Effector CD8-positive, alpha-beta T cell (primary cell): ENCODE measurements at regions not wholly inside any gene's neighbourhood (a gene's known extent, or its start where the extent isn't known, plus 50 kb on each side); places are given as distances from the start of the nearest gene placed in this dataset.

Experiments used
- DNase-seq: peaks from one replicate; lab custom pipeline; 2025; lab: John Stamatoyannopoulos, UW

DNA sequence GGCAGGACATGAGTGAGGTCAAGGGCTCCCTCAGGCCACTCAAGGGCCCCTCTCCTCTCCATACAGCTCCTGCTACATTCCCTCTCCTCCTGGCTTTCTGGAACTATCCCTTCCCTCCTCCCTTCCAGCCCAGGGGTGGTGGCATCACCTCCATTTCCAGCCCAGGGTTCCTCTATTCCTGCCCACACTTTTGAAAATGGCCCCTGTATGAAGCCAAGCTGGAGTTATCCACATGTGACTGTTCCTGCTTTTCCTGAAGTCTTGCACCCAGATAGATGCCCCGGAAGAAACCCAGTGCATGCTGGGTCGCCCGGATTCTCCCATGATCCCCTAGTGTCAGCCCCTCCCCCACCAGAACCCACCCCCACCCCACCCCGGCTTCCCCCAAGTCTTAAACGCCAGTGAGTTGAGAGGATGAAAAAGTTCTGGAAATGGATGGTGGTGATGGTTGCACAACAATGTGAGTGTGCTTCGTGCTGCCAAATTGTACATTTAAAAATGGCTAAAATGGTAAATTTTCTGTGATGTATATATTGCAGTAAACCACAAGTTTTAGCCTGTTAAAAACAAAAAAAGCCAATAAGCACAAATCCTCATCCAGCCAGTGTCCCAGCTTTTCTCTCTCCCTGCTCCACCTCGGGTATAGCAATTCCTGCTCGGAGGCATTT is 136.9 kb downstream of the SCARB1 start:
- no peak for DNase-seq

DNA sequence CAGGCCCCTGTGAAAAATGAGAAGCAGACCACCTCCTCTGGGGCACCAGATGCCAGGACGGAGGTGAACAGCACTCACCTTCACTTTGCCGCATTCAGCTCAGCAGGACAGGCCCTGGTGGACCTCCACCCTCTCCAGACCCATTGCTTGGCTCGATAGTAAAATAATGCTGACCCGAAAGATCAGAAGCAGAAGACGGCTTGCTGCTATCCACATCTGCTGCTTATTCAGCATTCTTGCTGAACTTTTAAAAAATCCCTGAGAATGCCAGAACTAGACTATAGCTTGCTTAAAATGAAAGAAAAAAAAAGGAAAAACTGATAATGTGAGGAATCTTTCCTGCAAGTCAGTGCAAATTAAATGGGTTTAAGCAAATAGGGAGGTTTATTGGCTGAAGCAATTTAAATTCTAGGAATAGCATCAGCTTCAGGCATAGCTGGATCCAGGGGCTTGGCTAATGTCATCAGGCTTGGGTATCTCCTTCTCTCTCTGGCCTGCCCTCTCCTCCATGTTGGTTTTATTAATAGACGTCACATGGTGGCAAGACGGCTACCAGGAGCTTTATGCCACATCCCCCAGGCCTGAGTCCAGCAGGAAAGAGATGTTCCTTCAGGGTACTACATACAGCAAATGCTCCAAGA is 137.9 kb downstream of the SCARB1 start:
- no peak for DNase-seq

DNA sequence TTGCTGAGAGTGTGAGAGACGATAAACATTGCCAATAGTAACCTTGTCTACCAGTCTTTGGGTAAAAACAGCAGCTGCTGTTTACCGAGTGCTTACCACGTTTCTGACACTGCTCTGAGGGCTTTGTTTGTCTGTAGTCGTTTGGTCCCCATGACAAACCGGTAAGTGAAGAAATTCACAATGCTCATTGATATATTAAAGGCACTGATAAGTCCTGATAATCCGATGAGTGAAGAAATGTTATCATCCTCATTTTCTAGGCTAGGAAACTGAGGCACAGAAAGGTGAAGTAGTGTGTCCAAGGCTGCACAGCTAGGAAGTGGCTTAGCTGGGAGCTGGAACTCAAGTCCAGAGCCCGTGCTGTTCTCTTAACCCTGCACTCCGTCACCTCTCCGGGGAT is 138.6 kb downstream of the SCARB1 start:
- DNase-seq: no peak

GRCh38 chr12:124722878-124723277 is 140.8 kb downstream of the SCARB1 start:
- DNase-seq: no peak

DNA sequence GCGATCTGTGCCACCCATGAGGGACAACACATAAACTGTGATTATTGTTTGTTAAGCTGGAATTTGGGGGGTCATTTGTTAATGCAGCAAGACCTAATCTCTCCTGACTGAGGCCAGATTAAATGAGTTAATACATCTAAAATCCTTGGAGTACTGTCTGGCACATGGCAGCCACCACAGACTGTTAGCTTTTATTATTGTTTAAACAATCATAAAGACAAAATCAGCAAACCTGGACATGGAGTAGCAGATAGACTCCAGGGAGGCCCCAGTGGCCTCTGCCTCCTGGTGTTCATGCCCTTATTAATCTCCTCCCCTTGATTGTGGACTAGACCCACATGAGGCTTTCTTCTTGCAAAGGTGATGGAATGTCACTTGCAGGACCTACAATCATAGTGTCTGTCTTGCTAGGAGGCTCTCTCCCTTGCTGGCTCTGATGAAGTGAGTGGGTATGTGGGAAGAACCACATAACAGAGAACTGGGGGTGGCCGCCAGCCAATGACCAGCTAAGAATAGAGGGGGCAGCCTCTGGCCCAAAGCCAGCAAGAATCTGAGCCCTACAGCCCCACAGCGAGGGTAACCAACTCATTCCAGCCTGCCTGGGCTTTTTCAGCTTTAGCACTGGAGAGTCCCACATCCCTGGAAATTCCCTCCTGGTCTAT is 142.0 kb downstream of the SCARB1 start:
- DNase-seq: no peak

DNA sequence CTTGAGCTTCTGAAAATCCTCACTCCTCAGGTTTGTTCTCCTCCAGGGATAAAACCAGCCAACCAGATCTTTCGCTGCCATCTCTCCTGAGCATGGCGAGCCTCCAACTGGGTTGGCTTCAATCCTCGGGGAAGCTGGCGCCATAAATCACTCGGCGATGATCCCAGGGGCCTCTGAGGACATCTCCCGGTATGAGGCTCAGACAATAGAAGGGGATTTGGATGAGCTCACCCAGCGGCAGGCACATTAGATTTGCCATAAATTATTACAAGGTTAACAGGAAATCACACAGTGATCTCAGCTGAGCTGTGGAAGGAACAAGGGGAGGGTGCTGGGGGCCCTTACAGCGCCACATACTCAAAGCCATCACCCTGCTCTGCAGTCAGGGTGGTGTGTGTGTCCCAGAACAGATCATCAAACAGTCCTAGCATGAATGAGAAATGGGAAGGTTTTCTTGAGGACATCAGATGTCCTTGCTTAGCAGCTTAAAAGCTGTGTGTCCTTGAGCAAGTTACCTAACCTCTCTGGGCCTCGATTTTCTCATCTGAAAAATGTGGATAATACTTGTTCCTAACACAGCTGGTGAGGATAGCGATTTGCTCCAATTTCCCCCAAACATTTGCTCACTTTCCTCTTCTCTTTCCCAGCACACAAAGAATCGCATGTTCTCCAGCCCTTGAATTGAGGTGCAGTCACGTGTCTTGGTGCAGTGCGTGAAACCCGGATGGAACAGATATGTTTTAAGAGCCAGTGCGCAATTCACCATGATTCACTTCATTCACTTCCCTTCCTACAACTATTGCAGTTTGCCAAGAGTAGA is 142.8 kb downstream of the SCARB1 start:
- no peak for DNase-seq

- no peak for DNase-seq
Measured at GRCh38 chr12:124720004-124720680, 143.5 kb downstream of the SCARB1 start.

DNA sequence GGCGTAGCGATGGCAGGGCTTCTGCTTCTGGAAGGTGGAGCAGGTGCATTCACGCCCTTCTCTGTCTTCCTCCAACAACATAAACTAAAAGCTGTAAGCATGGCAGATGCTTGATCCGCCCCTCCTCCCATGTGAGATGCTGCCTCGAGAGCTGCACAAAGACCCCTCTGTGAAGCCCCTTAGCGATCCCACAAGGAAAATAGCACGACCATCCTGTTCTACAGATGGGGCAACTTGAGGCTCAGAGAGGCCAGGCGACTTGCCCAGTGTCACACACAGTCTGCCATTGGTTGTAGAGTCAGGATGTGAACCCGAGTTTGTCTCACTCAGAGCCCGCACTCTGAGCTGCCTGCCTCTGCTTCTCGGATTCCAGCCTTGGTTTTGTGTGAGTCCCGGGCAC is 144.4 kb downstream of the SCARB1 start:
- DNase-seq: no peak

DNA sequence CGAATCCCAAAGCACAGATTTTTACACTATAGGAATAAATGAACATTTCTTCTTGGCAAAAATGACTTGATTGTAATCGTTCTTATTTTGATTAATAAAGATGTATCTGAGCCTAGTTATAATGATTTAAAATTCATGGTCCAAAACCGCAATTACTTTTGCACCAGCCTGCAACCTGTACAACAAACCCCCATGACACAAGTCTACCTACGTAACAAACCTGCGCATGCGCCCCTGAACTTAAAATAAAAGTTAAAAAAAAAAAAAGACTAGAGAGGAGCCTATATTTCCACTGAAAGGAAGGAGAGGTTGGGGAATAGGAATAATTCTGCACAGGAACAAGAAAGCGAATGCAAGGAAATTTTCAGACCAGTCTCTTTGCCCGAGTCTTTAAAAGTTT is 145.2 kb downstream of the SCARB1 start:
- no peak for DNase-seq

DNA sequence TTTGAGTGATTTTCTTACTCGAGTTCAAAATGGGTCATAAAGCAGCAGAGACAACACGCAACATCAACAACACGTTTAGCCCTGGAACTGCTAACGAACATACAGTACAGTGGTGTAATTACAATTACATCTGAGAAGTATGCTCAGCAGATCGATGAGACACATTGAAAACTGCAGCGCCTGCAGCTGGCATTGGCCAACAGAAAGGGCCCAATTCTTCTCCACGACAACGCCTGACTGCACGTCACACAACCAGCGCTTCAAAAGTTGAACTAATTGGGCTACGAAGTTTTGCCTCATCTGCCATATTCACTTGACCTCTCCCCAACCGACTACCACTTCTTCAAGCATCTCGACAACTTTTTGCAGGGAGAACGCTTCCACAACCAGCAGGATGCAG is 145.6 kb downstream of the SCARB1 start:
- no peak for DNase-seq

- DNase-seq: no peak
Measured at GRCh38 chr12:124717318-124717717, 146.3 kb downstream of the SCARB1 start.

GRCh38 chr12:124716208-124717130 is 147.2 kb downstream of the SCARB1 start:
- DNase-seq: no peak

GRCh38 chr12:124715121-124715990 is 147.9 kb upstream of the NCOR2 start:
- DNase-seq: no peak

- DNase-seq: peak; percentile 8
Measured at GRCh38 chr12:124713436-124714082, 146.1 kb upstream of the NCOR2 start.

GRCh38 chr12:124713041-124713435 is 145.6 kb upstream of the NCOR2 start:
- no peak for DNase-seq

GRCh38 chr12:124711344-124711743 is 143.9 kb upstream of the NCOR2 start:
- no peak for DNase-seq

DNA sequence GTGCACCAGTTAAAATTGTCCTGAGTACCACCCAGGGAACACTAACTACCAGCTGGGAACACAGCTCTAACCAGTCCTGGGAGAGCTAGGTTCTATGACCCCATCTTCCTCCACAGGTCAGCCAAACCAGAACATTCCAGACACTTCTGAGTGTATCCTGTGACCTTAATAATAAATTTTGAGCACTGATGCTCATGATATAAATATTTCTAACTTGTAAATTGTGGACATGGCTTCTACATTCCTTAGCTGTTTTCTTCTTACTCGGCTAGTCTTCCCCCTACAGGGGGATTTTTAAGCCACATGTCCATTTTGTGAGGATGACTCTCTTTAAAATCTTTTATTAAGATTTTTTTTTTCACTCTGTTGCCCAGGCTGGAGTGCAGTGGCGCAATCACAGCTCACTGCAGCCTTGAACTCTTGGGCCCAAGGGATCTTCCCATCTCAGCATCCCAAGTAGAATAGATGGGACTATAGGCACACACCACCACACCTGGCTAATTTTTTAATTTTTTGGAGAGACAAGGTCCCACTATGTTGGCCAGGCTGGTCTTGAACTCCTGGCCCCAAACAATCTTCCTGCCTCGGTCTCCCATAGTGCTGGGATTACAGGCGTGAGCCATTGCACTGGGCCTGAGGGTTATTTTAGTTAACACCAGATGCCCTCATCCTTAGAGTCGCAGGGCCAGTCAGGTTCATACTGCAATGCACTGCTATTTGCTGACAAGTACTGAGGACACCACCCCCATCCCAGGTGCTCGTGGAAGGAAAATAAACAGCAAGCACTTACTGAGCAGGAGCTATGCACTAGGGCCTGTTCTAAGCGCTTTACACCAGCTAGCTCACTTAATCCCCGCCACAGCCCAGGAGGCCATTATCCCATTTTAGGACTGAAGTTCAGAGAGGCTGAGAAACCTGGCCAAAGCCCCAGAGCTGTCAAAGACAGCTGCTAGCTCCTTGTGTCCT is 142.6 kb upstream of the NCOR2 start:
- DNase-seq: no peak

GRCh38 chr12:124707316-124707715 is 139.9 kb upstream of the NCOR2 start:
- no peak for DNase-seq
